H9 (cell line): ENCODE measurements at regions not wholly inside any gene's neighbourhood (a gene's known extent, or its start where the extent isn't known, plus 50 kb on each side); places are given as distances from the start of the nearest gene placed in this dataset.
A peak's percentile ranks its signal among the peaks of the same experiment; 100 is the strongest.

Source experiments
- DNase-seq: peaks from one replicate; pipeline ENCODE4 v3.0.0-alpha.2; 2017
- H2AFZ ChIP-seq: one replicate; pipeline ENCODE4 v1.6.1; 2013; ENCODE audit warnings: mild to moderate bottlenecking, low read length, control low read depth, moderate library complexity
- H2AK5ac ChIP-seq: 2 replicates; pipeline ENCODE4 v1.6.1; 2013; ENCODE audit warnings: low read length, control low read depth, mixed read lengths; ENCODE audit not compliant: insufficient read length
- H2BK120ac ChIP-seq: one replicate; pipeline ENCODE4 v1.6.1; 2013; ENCODE audit warnings: low read depth, mild to moderate bottlenecking, low read length, control low read depth, inconsistent platforms; ENCODE audit not compliant: poor library complexity, severe bottlenecking
- H2BK12ac ChIP-seq: 2 replicates; pipeline ENCODE4 v1.6.1; 2013; ENCODE audit warnings: low read length, control low read depth, mixed read lengths, low read depth; ENCODE audit not compliant: insufficient read length
- H2BK15ac ChIP-seq: 2 replicates; pipeline ENCODE4 v1.6.1; 2013; ENCODE audit warnings: low read depth, low read length, control low read depth
- H2BK20ac ChIP-seq: one replicate; pipeline ENCODE4 v1.6.1; 2013; ENCODE audit warnings: low read depth, mild to moderate bottlenecking, low read length, control low read depth, inconsistent platforms; ENCODE audit not compliant: poor library complexity, severe bottlenecking
- H2BK5ac ChIP-seq: 2 replicates; pipeline ENCODE4 v1.6.1; 2013; ENCODE audit warnings: low read length, control low read depth, mixed read lengths; ENCODE audit not compliant: insufficient read length
- H3K14ac ChIP-seq: 2 replicates; pipeline ENCODE4 v1.6.1; 2013; ENCODE audit warnings: low read length, control low read depth; ENCODE audit not compliant: insufficient read depth
- H3K18ac ChIP-seq: 2 replicates; pipeline ENCODE4 v1.6.1; 2013; ENCODE audit warnings: low read depth, mild to moderate bottlenecking, mixed read lengths, low read length, control low read depth; ENCODE audit not compliant: insufficient read length
- H3K23ac ChIP-seq: 2 replicates; pipeline ENCODE4 v1.6.1; 2013; ENCODE audit warnings: low read length, control low read depth, mixed read lengths, low read depth; ENCODE audit not compliant: insufficient read length
- H3K23me2 ChIP-seq: 2 replicates; pipeline ENCODE4 v1.6.1; 2013; ENCODE audit warnings: low read depth, mild to moderate bottlenecking, mixed read lengths, low read length, control low read depth; ENCODE audit not compliant: insufficient read length, poor library complexity, severe bottlenecking
- H3K27ac ChIP-seq: 2 replicates; pipeline ENCODE4 v1.5.1; 2013; ENCODE audit warnings: low read length, control low read depth, mixed read lengths, low read depth; ENCODE audit not compliant: insufficient read length
- H3K27me3 ChIP-seq: 2 replicates; pipeline ENCODE4 v1.6.1; 2013; ENCODE audit warnings: low read length, control low read depth, inconsistent platforms; ENCODE audit not compliant: insufficient read depth
- H3K4ac ChIP-seq: 2 replicates; pipeline ENCODE4 v1.6.1; 2013; ENCODE audit warnings: low read depth, mild to moderate bottlenecking, control low read depth, inconsistent platforms, low read length, moderate library complexity
- H3K4me1 ChIP-seq: 2 replicates; pipeline ENCODE4 v1.6.1; 2013; ENCODE audit warnings: low read length, control low read depth, inconsistent platforms; ENCODE audit not compliant: insufficient read depth
- H3K4me2 ChIP-seq: 2 replicates; pipeline ENCODE4 v1.6.1; 2013; ENCODE audit warnings: low read length, control low read depth, mixed read lengths; ENCODE audit not compliant: insufficient read length, insufficient read depth
- H3K56ac ChIP-seq: 2 replicates; pipeline ENCODE4 v1.6.1; 2013; ENCODE audit warnings: low read depth, mild to moderate bottlenecking, mixed read lengths, low read length, control low read depth; ENCODE audit not compliant: insufficient read length
- H3K79me1 ChIP-seq: 2 replicates; pipeline ENCODE4 v1.6.1; 2013; ENCODE audit warnings: low read depth, mild to moderate bottlenecking, moderate library complexity, low read length, control low read depth, inconsistent platforms; ENCODE audit not compliant: insufficient read depth, poor library complexity, severe bottlenecking
- H3K79me2 ChIP-seq: 2 replicates; pipeline ENCODE4 v1.6.1; 2013; ENCODE audit warnings: low read length, control low read depth, inconsistent platforms; ENCODE audit not compliant: insufficient read depth
- H3K9ac ChIP-seq: 2 replicates; pipeline ENCODE4 v1.6.1; 2013; ENCODE audit warnings: low read length, control low read depth, mixed read lengths; ENCODE audit not compliant: insufficient read length; ENCODE audit errors: extremely low read depth
- H3K9me3 ChIP-seq: one replicate; pipeline ENCODE4 v1.6.1; 2013; ENCODE audit warnings: low read depth, low read length, inconsistent platforms; ENCODE audit not compliant: control insufficient read depth
- H3T11ph ChIP-seq: one replicate; pipeline ENCODE4 v1.6.1; 2013; ENCODE audit warnings: mild to moderate bottlenecking, low read length, control low read depth, inconsistent platforms
- H4K20me1 ChIP-seq: one replicate; pipeline ENCODE4 v1.6.1; 2013; ENCODE audit not compliant: control insufficient read depth, insufficient read length, insufficient read depth
- H4K5ac ChIP-seq: 2 replicates; pipeline ENCODE4 v1.6.1; 2013; ENCODE audit warnings: low read depth, mild to moderate bottlenecking, mixed read lengths, low read length, control low read depth; ENCODE audit not compliant: insufficient read length
- H4K8ac ChIP-seq: replicated peaks from 2 replicates; pipeline ENCODE4 v1.6.1; 2013; ENCODE audit warnings: low read length, control low read depth, mixed read lengths, low read depth; ENCODE audit not compliant: insufficient read length
- H4K91ac ChIP-seq: 2 replicates; pipeline ENCODE4 v1.6.1; 2013; ENCODE audit warnings: low read depth, mild to moderate bottlenecking, moderate library complexity, mixed read lengths, low read length, control low read depth; ENCODE audit not compliant: insufficient read length
- H3K27ac Mint-ChIP-seq, 3 experiments: 2 replicates in 2 of 3; 3 replicates in 1 of 3; pipeline ENCODE4 v1.8.0; 2020 to 2021; ENCODE audit warnings: mixed read lengths in 3 of 3, mild to moderate bottlenecking in 1 of 3, moderate library complexity in 1 of 3
- H3K27me3 Mint-ChIP-seq: 2 replicates; pipeline ENCODE4 v1.8.0; 2021; ENCODE audit warnings: low read depth, mild to moderate bottlenecking, moderate library complexity, mixed read lengths
- H3K36me3 Mint-ChIP-seq, 3 experiments: 2 replicates in 2 of 3; 3 replicates in 1 of 3; pipeline ENCODE4 v1.8.0; 2020 to 2021; ENCODE audit warnings: low read depth in 3 of 3, mixed read lengths in 3 of 3; ENCODE audit not compliant: insufficient read depth in 1 of 3
- H3K4me1 Mint-ChIP-seq, 2 experiments: 2 replicates each; pipeline ENCODE4 v1.8.0; 2020; ENCODE audit warnings: mixed read lengths in 2 of 2
- H3K4me3 Mint-ChIP-seq, 2 experiments: 2 replicates in 1 of 2; 3 replicates in 1 of 2; pipeline ENCODE4 v1.8.0; 2020 to 2021; ENCODE audit warnings: mild to moderate bottlenecking in 2 of 2, mixed read lengths in 2 of 2, moderate library complexity in 1 of 2
- H3K9me3 Mint-ChIP-seq, 2 experiments: 2 replicates in 1 of 2; 3 replicates in 1 of 2; pipeline ENCODE4 v1.8.0; 2020; ENCODE audit warnings: mild to moderate bottlenecking in 2 of 2, mixed read lengths in 2 of 2, moderate library complexity in 1 of 2
- CTCF ChIP-seq: fragments of 200-600 bp; sonication (generic); conservative IDR thresholded peaks from 3 replicates; pipeline ENCODE4 v1.8.0; 2021; ENCODE audit warnings: antibody characterized with exemption, mild to moderate bottlenecking
- WGBS: extraction: QIAGEN DNeasy Blood & Tissue Kit; methylation state at CpG from one replicate; pipeline ENCODE4 v1.1.7; 2013; ENCODE audit warnings: missing lambda C conversion rate, low lambda C conversion rate, mixed read lengths; ENCODE audit not compliant: insufficient read length; ENCODE audit errors: extremely low coverage; 5-methylcytosine and 5-hydroxymethylcytosine counted together

DNA sequence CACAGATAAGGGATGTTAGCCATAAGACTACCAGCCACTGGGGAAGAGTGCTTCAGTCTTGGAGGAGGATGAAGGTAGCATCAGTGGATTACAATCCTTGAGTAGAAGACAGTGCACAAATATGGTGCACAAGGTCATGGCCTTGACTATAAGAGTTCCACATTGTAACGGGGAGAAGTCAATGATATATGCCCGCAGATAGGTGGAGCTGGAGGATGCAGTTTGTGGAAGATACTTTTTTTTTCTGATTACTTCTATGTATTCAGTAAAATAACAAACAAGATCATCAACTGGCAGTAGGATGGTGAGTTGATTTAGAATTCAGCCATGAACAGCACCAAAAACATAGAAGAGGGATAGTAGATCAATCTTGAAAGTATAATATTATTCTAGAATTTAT, 926.8 kb upstream of the MIR17HG start:
- Histone ChIP-seq H3K4ac (no peak overlapping the region), H3K14ac (no peak overlapping the region), H3K4me1 (no peaks in the 10 kb centered on the region), H3K27me3 (no peaks in the 10 kb centered on the region), H3K56ac (no peak overlapping the region), H4K8ac (no peak overlapping the region), H3K23me2 (no peaks in the 10 kb centered on the region), H2AK5ac (no peak overlapping the region), H4K20me1 (no peaks in the 10 kb centered on the region), H3K9ac (no peak overlapping the region), H4K91ac (no peak overlapping the region), H2BK20ac (no peak overlapping the region), H3K9me3 (no peaks in the 10 kb centered on the region), H3K27ac (no peak overlapping the region), H2BK15ac (no peak overlapping the region), H3K79me1 (no peaks in the 10 kb centered on the region), H3K18ac (no peak overlapping the region), H3T11ph (no peak overlapping the region), H3K23ac (no peak overlapping the region), H3K79me2 (no peaks in the 10 kb centered on the region), H2BK5ac (no peak overlapping the region), H2BK120ac (no peak overlapping the region), H2BK12ac (no peak overlapping the region), H2AFZ (no peak overlapping the region), H4K5ac (no peak overlapping the region), H3K4me2 (no peak overlapping the region)
- Mint-ChIP-seq H3K4me3 (no peak overlapping the region), H3K27me3 (no peaks in the 10 kb centered on the region), H3K36me3 (no peaks in the 10 kb centered on the region; a peak in 1 of 7 replicates), H3K9me3 (no peaks in the 10 kb centered on the region), H3K27ac (no peak overlapping the region), H3K4me1 (peaks cover 6 to 10% of the 10 kb centered on the region in 2 experiments; a peak in 2 of 4 replicates)
- TF ChIP-seq CTCF = peak; percentile 49
- WGBS = no CpG with 5 or more reads among the region's 2 CpGs
- DNase-seq = no peak
